ENCODE measurements at regions not wholly inside any gene's neighbourhood (a gene's known extent, or its start where the extent isn't known, plus 50 kb on each side); places are given as distances from the start of the nearest gene placed in this dataset.

GRCh38 chr18:25724997-25725396 lies 365.4 kb downstream of the SS18 start:
- DNase-seq (ENCODE audit: low spot score) = no peak
- Histone ChIP-seq H3K27ac (no peak overlapping the region), H3K4me3 (no peak overlapping the region), H3K27me3 (no peaks in the 10 kb centered on the region), H3K36me3 (no peaks in the 10 kb centered on the region), H3K4me1 (no peaks in the 10 kb centered on the region), H3K9me3 (no peaks in the 10 kb centered on the region)
- TF ChIP-seq CTCF (IDR thresholded peaks at IDR 0.05) = no peak

GRCh38 chr18:25724121-25724520 lies 366.3 kb downstream of the SS18 start:
- no peak overlapping the region for H3K4me3 ChIP-seq
- H3K27me3 ChIP-seq = no peaks in the 10 kb centered on the region
- no peaks in the 10 kb centered on the region for H3K9me3 ChIP-seq
- no peak overlapping the region for H3K27ac ChIP-seq
- no peak for TF ChIP-seq CTCF (IDR thresholded peaks at IDR 0.05)
- no peaks in the 10 kb centered on the region for H3K36me3 ChIP-seq
- no peaks in the 10 kb centered on the region for H3K4me1 ChIP-seq
- DNase-seq (ENCODE audit: low spot score) = no peak

GRCh38 chr18:25713103-25713502 lies 361.1 kb upstream of the ZNF521 start:
- TF ChIP-seq CTCF (IDR thresholded peaks at IDR 0.05) = no peak
- no peak overlapping the region for H3K27ac ChIP-seq
- H3K4me1 ChIP-seq = no peaks in the 10 kb centered on the region
- peaks cover 0 to 18% of the 10 kb centered on the region in 2 donors for H3K9me3 ChIP-seq
- no peak for DNase-seq (ENCODE audit: low spot score)
- no peak overlapping the region for H3K4me3 ChIP-seq
- no peaks in the 10 kb centered on the region for H3K27me3 ChIP-seq
- no peaks in the 10 kb centered on the region for H3K36me3 ChIP-seq

- Histone ChIP-seq H3K9me3 (peaks cover 0 to 18% of the 10 kb centered on the region in 2 donors), H3K4me1 (no peaks in the 10 kb centered on the region), H3K36me3 (no peaks in the 10 kb centered on the region), H3K27me3 (no peaks in the 10 kb centered on the region), H3K27ac (no peak overlapping the region), H3K4me3 (no peak overlapping the region)
- no peak for TF ChIP-seq CTCF (IDR thresholded peaks at IDR 0.05)
- no peak for DNase-seq (ENCODE audit: low spot score)
Measured at GRCh38 chr18:25710981-25711380, 359.0 kb upstream of the ZNF521 start.

- H3K4me3 ChIP-seq = no peak overlapping the region
- TF ChIP-seq CTCF (IDR thresholded peaks at IDR 0.05) = no peak
- H3K4me1 ChIP-seq = no peaks in the 10 kb centered on the region
- no peaks in the 10 kb centered on the region for H3K9me3 ChIP-seq
- H3K27ac ChIP-seq = no peak overlapping the region
- no peaks in the 10 kb centered on the region for H3K27me3 ChIP-seq
- no peak for DNase-seq (ENCODE audit: low spot score)
- H3K36me3 ChIP-seq = no peaks in the 10 kb centered on the region
Measured at GRCh38 chr18:25705650-25706049, 353.7 kb upstream of the ZNF521 start.

GRCh38 chr18:25704494-25704893 lies 352.5 kb upstream of the ZNF521 start:
- no peak overlapping the region for H3K27ac ChIP-seq
- H3K36me3 ChIP-seq = no peaks in the 10 kb centered on the region
- H3K4me3 ChIP-seq = no peak overlapping the region
- no peaks in the 10 kb centered on the region for H3K27me3 ChIP-seq
- no peaks in the 10 kb centered on the region for H3K9me3 ChIP-seq
- no peak for DNase-seq (ENCODE audit: low spot score)
- no peak for TF ChIP-seq CTCF (IDR thresholded peaks at IDR 0.05)
- no peaks in the 10 kb centered on the region for H3K4me1 ChIP-seq
